ENCODE measurements at regions not wholly inside any gene's neighbourhood (a gene's known extent, or its start where the extent isn't known, plus 50 kb on each side); places are given as distances from the start of the nearest gene placed in this dataset.

- Histone ChIP-seq H3K27me3 (ENCODE audit: control insufficient read depth, insufficient read depth, low read length) (no peaks in the 10 kb centered on the region), H3K9ac (ENCODE audit: low read depth, low read length) (no peak overlapping the region), H3K4me2 (ENCODE audit: low read length) (no peak overlapping the region), H3K9me3 (replicated peaks; ENCODE audit: low read length) (no peaks in the 10 kb centered on the region), H3K4me3 (ENCODE audit: low read length) (no peak overlapping the region), H3K36me3 (ENCODE audit: insufficient read depth, low read length) (no peaks in the 10 kb centered on the region), H3K4me1 (ENCODE audit: control insufficient read depth, insufficient read depth, low read length) (no peaks in the 10 kb centered on the region)
These were observed 1040.7 kb upstream of the B3GALT2 start for GRCh38 chr1:194227161-194227560.

GRCh38 chr1:194225821-194226220 is 1039.4 kb upstream of the B3GALT2 start:
- Histone ChIP-seq H3K4me1 (ENCODE audit: control insufficient read depth, insufficient read depth, low read length) (no peaks in the 10 kb centered on the region), H3K36me3 (ENCODE audit: insufficient read depth, low read length) (no peaks in the 10 kb centered on the region), H3K4me2 (ENCODE audit: low read length) (no peak overlapping the region), H3K9ac (ENCODE audit: low read depth, low read length) (no peak overlapping the region), H3K27me3 (ENCODE audit: control insufficient read depth, insufficient read depth, low read length) (no peaks in the 10 kb centered on the region), H3K4me3 (ENCODE audit: low read length) (no peak overlapping the region), H3K9me3 (replicated peaks; ENCODE audit: low read length) (no peaks in the 10 kb centered on the region)

- Histone ChIP-seq H3K9me3 (replicated peaks; ENCODE audit: low read length) (no peaks in the 10 kb centered on the region), H3K4me2 (ENCODE audit: low read length) (no peak overlapping the region), H3K36me3 (ENCODE audit: insufficient read depth, low read length) (no peaks in the 10 kb centered on the region), H3K27me3 (ENCODE audit: control insufficient read depth, insufficient read depth, low read length) (no peaks in the 10 kb centered on the region), H3K9ac (ENCODE audit: low read depth, low read length) (no peak overlapping the region), H3K4me3 (ENCODE audit: low read length) (no peak overlapping the region), H3K4me1 (ENCODE audit: control insufficient read depth, insufficient read depth, low read length) (no peaks in the 10 kb centered on the region)
These were observed 1037.2 kb upstream of the B3GALT2 start for GRCh38 chr1:194223596-194223995.

GRCh38 chr1:194215448-194215847 is 1029.0 kb upstream of the B3GALT2 start:
- H3K27me3 ChIP-seq (ENCODE audit: control insufficient read depth, insufficient read depth, low read length): no peaks in the 10 kb centered on the region
- no peak overlapping the region for H3K4me2 ChIP-seq (ENCODE audit: low read length)
- no peak overlapping the region for H3K9ac ChIP-seq (ENCODE audit: low read depth, low read length)
- no peaks in the 10 kb centered on the region for H3K9me3 ChIP-seq (replicated peaks; ENCODE audit: low read length)
- no peaks in the 10 kb centered on the region for H3K4me1 ChIP-seq (ENCODE audit: control insufficient read depth, insufficient read depth, low read length)
- no peaks in the 10 kb centered on the region for H3K36me3 ChIP-seq (ENCODE audit: insufficient read depth, low read length)
- H3K4me3 ChIP-seq (ENCODE audit: low read length): no peak overlapping the region

GRCh38 chr1:194214735-194215134 is 1028.3 kb upstream of the B3GALT2 start:
- Histone ChIP-seq H3K9ac (ENCODE audit: low read depth, low read length) (no peak overlapping the region), H3K4me2 (ENCODE audit: low read length) (no peak overlapping the region), H3K27me3 (ENCODE audit: control insufficient read depth, insufficient read depth, low read length) (no peaks in the 10 kb centered on the region), H3K4me1 (ENCODE audit: control insufficient read depth, insufficient read depth, low read length) (no peaks in the 10 kb centered on the region), H3K9me3 (replicated peaks; ENCODE audit: low read length) (no peaks in the 10 kb centered on the region), H3K36me3 (ENCODE audit: insufficient read depth, low read length) (no peaks in the 10 kb centered on the region), H3K4me3 (ENCODE audit: low read length) (no peak overlapping the region)

- H3K9ac ChIP-seq (ENCODE audit: low read depth, low read length): no peak overlapping the region
- H3K4me3 ChIP-seq (ENCODE audit: low read length): no peak overlapping the region
- H3K27me3 ChIP-seq (ENCODE audit: control insufficient read depth, insufficient read depth, low read length): no peaks in the 10 kb centered on the region
- no peak overlapping the region for H3K4me2 ChIP-seq (ENCODE audit: low read length)
- no peaks in the 10 kb centered on the region for H3K4me1 ChIP-seq (ENCODE audit: control insufficient read depth, insufficient read depth, low read length)
- no peaks in the 10 kb centered on the region for H3K36me3 ChIP-seq (ENCODE audit: insufficient read depth, low read length)
- no peaks in the 10 kb centered on the region for H3K9me3 ChIP-seq (replicated peaks; ENCODE audit: low read length)
These were observed 1023.5 kb upstream of the B3GALT2 start for GRCh38 chr1:194209920-194210319.

GRCh38 chr1:194208674-194209073 is 1022.3 kb upstream of the B3GALT2 start:
- Histone ChIP-seq H3K9me3 (replicated peaks; ENCODE audit: low read length) (no peaks in the 10 kb centered on the region), H3K27me3 (ENCODE audit: control insufficient read depth, insufficient read depth, low read length) (no peaks in the 10 kb centered on the region), H3K4me2 (ENCODE audit: low read length) (no peak overlapping the region), H3K9ac (ENCODE audit: low read depth, low read length) (no peak overlapping the region), H3K4me3 (ENCODE audit: low read length) (no peak overlapping the region), H3K4me1 (ENCODE audit: control insufficient read depth, insufficient read depth, low read length) (no peaks in the 10 kb centered on the region), H3K36me3 (ENCODE audit: insufficient read depth, low read length) (no peaks in the 10 kb centered on the region)

GRCh38 chr1:194196562-194196961 is 1010.1 kb upstream of the B3GALT2 start:
- no peaks in the 10 kb centered on the region for H3K36me3 ChIP-seq (ENCODE audit: insufficient read depth, low read length)
- no peak overlapping the region for H3K4me2 ChIP-seq (ENCODE audit: low read length)
- H3K27me3 ChIP-seq (ENCODE audit: control insufficient read depth, insufficient read depth, low read length): no peaks in the 10 kb centered on the region
- no peak overlapping the region for H3K9ac ChIP-seq (ENCODE audit: low read depth, low read length)
- H3K9me3 ChIP-seq (replicated peaks; ENCODE audit: low read length): peaks cover 3% of the 10 kb centered on the region
- no peak overlapping the region for H3K4me3 ChIP-seq (ENCODE audit: low read length)
- no peaks in the 10 kb centered on the region for H3K4me1 ChIP-seq (ENCODE audit: control insufficient read depth, insufficient read depth, low read length)

GRCh38 chr1:194194724-194195123 is 1008.3 kb upstream of the B3GALT2 start:
- no peak overlapping the region for H3K4me3 ChIP-seq (ENCODE audit: low read length)
- no peak overlapping the region for H3K4me2 ChIP-seq (ENCODE audit: low read length)
- no peaks in the 10 kb centered on the region for H3K4me1 ChIP-seq (ENCODE audit: control insufficient read depth, insufficient read depth, low read length)
- no peaks in the 10 kb centered on the region for H3K36me3 ChIP-seq (ENCODE audit: insufficient read depth, low read length)
- no peak overlapping the region for H3K9ac ChIP-seq (ENCODE audit: low read depth, low read length)
- H3K9me3 ChIP-seq (replicated peaks; ENCODE audit: low read length): peaks cover 3% of the 10 kb centered on the region
- H3K27me3 ChIP-seq (ENCODE audit: control insufficient read depth, insufficient read depth, low read length): no peaks in the 10 kb centered on the region

- Histone ChIP-seq H3K4me2 (ENCODE audit: low read length) (no peak overlapping the region), H3K9me3 (replicated peaks; ENCODE audit: low read length) (no peaks in the 10 kb centered on the region), H3K4me3 (ENCODE audit: low read length) (no peak overlapping the region), H3K4me1 (ENCODE audit: control insufficient read depth, insufficient read depth, low read length) (no peaks in the 10 kb centered on the region), H3K9ac (ENCODE audit: low read depth, low read length) (no peak overlapping the region), H3K27me3 (ENCODE audit: control insufficient read depth, insufficient read depth, low read length) (no peaks in the 10 kb centered on the region), H3K36me3 (ENCODE audit: insufficient read depth, low read length) (no peaks in the 10 kb centered on the region)
These were observed 998.6 kb upstream of the B3GALT2 start for GRCh38 chr1:194184974-194185373.

- Histone ChIP-seq H3K4me2 (ENCODE audit: low read length) (no peak overlapping the region), H3K9me3 (replicated peaks; ENCODE audit: low read length) (no peaks in the 10 kb centered on the region), H3K27me3 (ENCODE audit: control insufficient read depth, insufficient read depth, low read length) (no peaks in the 10 kb centered on the region), H3K4me1 (ENCODE audit: control insufficient read depth, insufficient read depth, low read length) (no peaks in the 10 kb centered on the region), H3K9ac (ENCODE audit: low read depth, low read length) (no peak overlapping the region), H3K4me3 (ENCODE audit: low read length) (no peak overlapping the region), H3K36me3 (ENCODE audit: insufficient read depth, low read length) (no peaks in the 10 kb centered on the region)
These were observed 998.0 kb upstream of the B3GALT2 start for GRCh38 chr1:194184425-194184824.

- no peaks in the 10 kb centered on the region for H3K9me3 ChIP-seq (replicated peaks; ENCODE audit: low read length)
- no peak overlapping the region for H3K9ac ChIP-seq (ENCODE audit: low read depth, low read length)
- no peaks in the 10 kb centered on the region for H3K27me3 ChIP-seq (ENCODE audit: control insufficient read depth, insufficient read depth, low read length)
- H3K4me2 ChIP-seq (ENCODE audit: low read length): no peak overlapping the region
- H3K36me3 ChIP-seq (ENCODE audit: insufficient read depth, low read length): no peaks in the 10 kb centered on the region
- no peak overlapping the region for H3K4me3 ChIP-seq (ENCODE audit: low read length)
- H3K4me1 ChIP-seq (ENCODE audit: control insufficient read depth, insufficient read depth, low read length): no peaks in the 10 kb centered on the region
These were observed 995.4 kb upstream of the B3GALT2 start for GRCh38 chr1:194181845-194182244.

Measured in skeletal muscle satellite cell (primary cell).